Dedifferentiated amniotic fluid mesenchymal stem cell (primary cell): ENCODE measurements at regions not wholly inside any gene's neighbourhood (a gene's known extent, or its start where the extent isn't known, plus 50 kb on each side); places are given as distances from the start of the nearest gene placed in this dataset.
"Not testable (repeated sequence)": the region's sequence is repeated elsewhere in the genome, so short reads cannot be mapped to it uniquely, and the experiment has no call there.

Experiments used
- DNase-seq: peaks from one replicate; pipeline ENCODE4 v3.0.0-alpha.2; 2016; ENCODE audit errors: extremely low spot score

DNA sequence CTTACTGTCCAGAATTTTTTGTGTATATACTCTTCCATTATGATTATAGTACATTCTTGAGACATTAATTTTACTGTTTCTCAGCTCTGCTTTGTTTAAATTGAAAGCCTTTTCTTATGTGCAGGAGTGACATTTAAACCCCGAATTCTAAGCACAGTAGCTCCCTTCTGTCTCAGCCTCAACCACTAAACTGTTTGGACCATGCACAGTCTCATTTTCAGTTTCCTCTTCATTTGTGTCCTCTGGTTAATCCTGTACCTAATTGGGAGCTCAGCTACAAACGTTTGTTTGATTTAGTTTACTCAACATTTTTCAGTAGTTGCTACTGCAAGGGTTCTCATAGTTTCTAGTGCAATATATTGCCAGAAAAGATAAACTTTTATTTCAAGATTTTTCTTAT lies 206.3 kb downstream of the SLITRK5 start:
- no peak for DNase-seq

GRCh38 chr13:87878706-87879105 lies 207.5 kb downstream of the SLITRK5 start:
- DNase-seq: no peak

GRCh38 chr13:87884884-87885283 lies 213.7 kb downstream of the SLITRK5 start:
- no peak for DNase-seq

DNA sequence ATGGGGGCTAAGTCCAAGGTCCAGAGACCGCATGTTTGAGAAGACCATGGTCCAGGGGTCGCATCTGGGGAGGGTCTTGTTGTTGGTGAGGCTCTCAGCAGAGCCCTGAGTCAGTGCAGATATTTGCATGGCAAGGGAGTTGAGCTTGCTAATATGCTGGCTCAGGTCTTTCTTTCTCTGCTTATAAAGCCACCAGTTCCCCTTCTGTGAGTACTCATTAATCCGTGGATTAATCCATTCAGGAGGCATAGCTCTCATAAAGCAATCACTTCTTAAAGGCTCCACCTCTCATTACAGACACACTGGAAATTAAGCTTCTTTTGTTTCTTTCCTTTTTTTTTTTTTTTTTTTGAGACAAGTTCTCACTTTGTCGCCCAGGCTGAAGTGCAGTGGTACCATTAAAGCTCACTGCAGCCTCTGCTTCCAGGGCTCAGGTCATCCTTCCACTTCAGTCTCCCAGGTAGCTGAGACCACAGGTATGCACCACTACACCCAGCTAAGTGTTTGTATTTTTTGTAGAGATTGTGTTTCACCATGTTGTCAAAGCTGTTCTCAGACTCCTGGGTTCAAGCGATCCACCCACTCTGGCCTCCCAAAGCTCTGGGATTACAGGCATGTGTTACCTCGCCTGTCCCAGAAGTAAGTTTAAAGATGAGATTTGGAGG lies 216.4 kb downstream of the SLITRK5 start:
- DNase-seq: no peak

DNA sequence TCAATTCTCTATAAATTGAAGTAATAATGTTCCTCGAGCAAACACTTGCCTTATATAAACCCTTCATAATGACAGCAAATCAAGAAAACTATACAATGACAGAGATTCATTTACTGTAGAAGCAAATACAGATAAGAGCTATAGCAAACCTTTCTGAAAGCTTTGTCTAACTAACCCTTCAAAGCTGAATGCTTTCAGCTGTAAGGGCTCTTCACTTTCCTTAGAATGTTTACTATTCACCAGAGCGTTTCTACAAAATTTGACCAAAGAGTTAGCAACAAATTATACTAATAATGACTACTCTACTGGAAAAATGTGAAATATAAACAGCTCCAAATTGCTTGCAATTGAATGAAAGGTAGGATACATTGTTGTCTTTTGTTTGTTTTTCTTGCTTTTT lies 218.1 kb downstream of the SLITRK5 start:
- no peak for DNase-seq

GRCh38 chr13:87893186-87893585 lies 222.0 kb downstream of the SLITRK5 start:
- no peak for DNase-seq

GRCh38 chr13:87894059-87894458 lies 222.9 kb downstream of the SLITRK5 start:
- DNase-seq: no peak

- DNase-seq: no peak
These were observed 232.4 kb downstream of the SLITRK5 start for GRCh38 chr13:87903553-87903952.

- DNase-seq: no peak
These were observed 235.2 kb downstream of the SLITRK5 start for GRCh38 chr13:87906411-87906810.

DNA sequence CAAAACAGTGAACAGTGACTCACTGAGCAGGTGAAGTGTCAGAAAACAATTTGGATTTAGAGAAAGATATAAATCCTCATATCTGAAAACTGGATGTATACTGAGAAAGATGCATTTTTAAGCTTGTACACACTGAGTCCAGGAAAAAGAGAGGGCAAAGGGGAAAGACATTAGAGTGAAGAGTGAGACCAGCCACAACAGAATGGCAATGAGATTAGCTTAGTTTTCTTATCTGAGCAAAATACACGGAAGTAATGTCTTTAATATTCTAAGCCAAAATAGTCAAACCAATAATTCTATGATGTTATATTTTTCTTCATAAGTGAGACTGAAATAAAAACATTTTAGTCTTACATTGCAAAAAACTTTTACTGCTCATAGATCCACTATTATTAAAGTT lies 236.0 kb downstream of the SLITRK5 start:
- DNase-seq: no peak

DNA sequence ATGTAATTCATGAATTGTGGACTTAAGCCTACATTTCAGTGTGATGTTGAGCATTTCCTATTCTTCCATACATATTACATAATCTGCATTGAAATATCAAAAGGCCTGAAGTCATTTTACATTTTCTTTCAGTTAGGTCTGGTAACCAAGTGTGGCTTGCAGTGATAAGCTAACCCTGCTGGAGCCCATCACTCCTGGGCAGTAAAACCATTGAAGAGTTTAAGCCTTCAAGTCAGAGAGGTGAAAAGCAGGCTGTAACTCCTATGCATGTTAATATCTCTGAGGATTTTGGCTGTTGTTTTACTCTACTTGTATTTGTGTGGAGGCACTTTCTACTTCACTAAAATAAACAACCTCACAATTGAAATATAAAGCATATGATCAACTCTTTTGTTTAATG lies 248.8 kb downstream of the SLITRK5 start:
- DNase-seq: no peak

GRCh38 chr13:87923753-87924152 lies 252.6 kb downstream of the SLITRK5 start:
- no peak for DNase-seq

DNA sequence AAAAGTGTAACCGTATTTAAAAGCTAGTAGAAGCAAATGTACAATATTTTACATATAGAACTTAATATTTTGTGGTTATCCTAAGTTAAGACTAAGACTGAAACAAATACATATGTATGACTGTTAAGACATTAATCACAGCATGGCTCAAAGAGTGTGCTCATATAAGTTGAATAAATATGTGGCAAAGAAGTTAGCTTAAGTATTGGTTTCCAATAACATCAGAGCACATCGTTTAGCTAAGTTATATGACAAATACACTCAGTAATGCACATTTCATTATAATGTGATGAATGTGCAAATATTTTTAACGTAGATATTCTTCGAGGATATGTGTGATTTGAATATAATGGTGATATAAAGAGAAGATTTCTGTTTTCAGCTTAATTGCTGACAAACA lies 253.8 kb downstream of the SLITRK5 start:
- no peak for DNase-seq

DNA sequence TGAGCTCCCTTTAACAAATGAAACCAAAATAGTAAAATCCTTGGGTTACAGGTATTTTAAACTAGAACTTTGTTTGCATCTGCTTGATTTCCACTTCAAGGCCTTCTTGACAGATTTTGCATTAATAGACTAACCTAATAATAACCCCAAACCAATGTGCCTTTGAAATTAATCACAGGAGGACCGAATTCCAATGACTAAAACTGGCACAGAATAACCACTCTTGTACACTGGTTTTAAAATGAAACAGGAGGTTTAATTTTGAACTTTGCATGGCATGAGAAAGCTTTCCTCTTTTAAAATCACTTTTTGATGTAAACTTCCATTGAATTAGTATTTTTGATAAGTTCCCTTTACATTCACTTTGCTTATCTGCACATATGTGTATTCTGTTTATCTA lies 269.6 kb downstream of the SLITRK5 start:
- DNase-seq: no peak

DNA sequence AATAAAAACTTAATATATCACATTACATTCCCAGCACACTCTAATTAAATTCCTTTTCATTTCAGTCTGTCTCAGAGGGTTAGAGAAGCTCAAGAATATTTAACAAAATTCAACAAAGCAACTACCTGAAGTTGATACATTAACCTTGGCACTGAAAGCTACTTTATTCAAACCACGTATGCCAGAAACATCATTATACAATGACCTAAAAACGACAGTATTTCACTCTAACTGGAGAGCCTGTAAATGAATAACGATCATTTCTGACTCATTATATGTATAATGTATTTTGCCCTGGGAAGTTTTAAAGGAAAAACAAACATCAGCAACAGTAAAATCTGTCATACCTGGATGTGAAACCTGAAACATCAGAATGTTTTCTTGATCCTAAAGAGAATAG lies 270.1 kb downstream of the SLITRK5 start:
- DNase-seq: no peak

DNA sequence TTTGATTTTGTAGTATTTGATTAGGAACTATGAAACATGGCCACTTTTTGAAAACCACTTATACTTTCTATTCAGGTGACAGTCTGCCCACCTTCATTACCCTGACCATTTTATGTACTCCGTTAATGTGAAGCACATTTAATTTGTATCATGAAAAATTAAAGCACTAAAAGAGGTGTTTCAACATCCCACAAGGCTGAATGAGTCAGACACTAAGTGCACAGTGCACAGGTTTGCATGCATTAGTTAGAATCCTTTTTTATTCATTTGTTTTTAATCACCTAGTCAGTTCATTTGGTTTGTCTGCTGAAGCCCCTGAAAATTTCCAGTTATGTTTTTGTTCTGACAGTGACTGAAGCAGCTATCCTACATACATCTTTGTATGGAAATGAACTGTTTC lies 271.0 kb downstream of the SLITRK5 start:
- no peak for DNase-seq

GRCh38 chr13:87944038-87944437 lies 272.9 kb downstream of the SLITRK5 start:
- DNase-seq: no peak

GRCh38 chr13:87952377-87952776 lies 281.2 kb downstream of the SLITRK5 start:
- DNase-seq: no peak

- DNase-seq: no peak
These were observed 282.2 kb downstream of the SLITRK5 start for GRCh38 chr13:87953381-87953780.

- DNase-seq: no peak
These were observed 282.9 kb downstream of the SLITRK5 start for GRCh38 chr13:87954091-87954490.

GRCh38 chr13:87961546-87961945 lies 290.4 kb downstream of the SLITRK5 start:
- DNase-seq: no peak

DNA sequence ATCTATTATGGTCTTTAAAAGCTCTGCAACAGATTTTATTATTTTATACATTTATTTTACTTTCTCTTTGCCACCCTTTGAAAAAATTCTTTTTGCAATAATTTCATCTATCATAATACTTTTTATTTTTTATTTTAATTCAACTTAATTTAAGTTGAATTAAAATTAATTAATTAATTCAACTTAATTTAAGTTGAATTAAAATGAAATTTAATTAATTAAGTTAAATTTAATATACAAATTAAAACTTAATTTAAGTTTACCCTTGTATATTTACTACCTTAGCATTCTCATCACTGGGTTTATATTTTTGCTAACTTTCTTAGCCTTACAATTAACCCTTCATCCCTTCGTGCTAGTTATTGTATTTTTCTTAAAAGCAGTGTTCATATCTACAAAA lies 301.4 kb downstream of the SLITRK5 start:
- no peak for DNase-seq

DNA sequence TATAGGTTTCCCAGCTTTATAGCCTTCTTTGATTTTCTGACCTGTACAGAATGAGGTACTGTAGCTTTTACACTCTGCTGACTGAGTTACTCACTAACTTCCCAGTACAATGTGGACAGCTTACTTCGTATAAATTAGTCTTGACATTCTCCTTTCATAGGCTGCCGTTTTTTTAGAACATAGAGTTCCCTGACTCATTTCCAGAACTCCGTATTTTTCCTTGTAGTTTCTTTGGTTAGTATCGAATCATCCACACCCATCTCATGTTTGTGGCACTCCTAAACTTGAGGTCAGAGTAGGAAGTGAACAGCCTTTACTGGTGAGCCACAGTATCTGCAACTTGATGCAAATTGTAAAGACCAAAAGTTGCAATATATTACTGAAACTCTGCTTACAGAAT lies 303.9 kb downstream of the SLITRK5 start:
- no peak for DNase-seq

GRCh38 chr13:87976650-87977049 lies 305.5 kb downstream of the SLITRK5 start:
- DNase-seq: not testable (repeated sequence)
